Astrocyte (in vitro differentiated cells and primary cell): ENCODE measurements at regions not wholly inside any gene's neighbourhood (a gene's known extent, or its start where the extent isn't known, plus 50 kb on each side); places are given as distances from the start of the nearest gene placed in this dataset.

Experiments used
- DNase-seq: peaks from one replicate; pipeline ENCODE4 v3.0.0-alpha.2; 2010; ENCODE audit warnings: low read depth
- FAIRE-seq: peaks from 2 replicates; lab custom pipeline; 2011; peaks lifted over from hg19 to GRCh38; lab: Jason Lieb, UNC
- H2AFZ ChIP-seq: 2 replicates; pipeline ENCODE4 v1.6.0; 2012; ENCODE audit warnings: low read depth, low read length, inconsistent platforms
- H3K27ac ChIP-seq: 2 replicates; pipeline ENCODE4 v1.5.1; 2011; ENCODE audit warnings: low read depth, low read length, inconsistent platforms
- H3K27me3 ChIP-seq: 2 replicates; pipeline ENCODE4 v1.6.0; 2011; ENCODE audit warnings: low read length, inconsistent platforms; ENCODE audit not compliant: insufficient read depth
- H3K36me3 ChIP-seq: 2 replicates; pipeline ENCODE4 v1.5.1; 2011; ENCODE audit warnings: low read length, inconsistent platforms; ENCODE audit not compliant: insufficient read depth
- H3K4me1 ChIP-seq: 2 replicates; pipeline ENCODE4 v1.5.1; 2011; ENCODE audit warnings: low read length, inconsistent platforms; ENCODE audit not compliant: insufficient read depth
- H3K4me2 ChIP-seq: 2 replicates; pipeline ENCODE4 v1.6.0; 2012; ENCODE audit warnings: low read length, inconsistent platforms
- H3K4me3 ChIP-seq: 2 replicates; pipeline ENCODE4 v1.5.1; 2011; ENCODE audit warnings: low read depth, mild to moderate bottlenecking, low read length, inconsistent platforms; ENCODE audit not compliant: insufficient read depth
- H3K79me2 ChIP-seq: 2 replicates; pipeline ENCODE4 v1.6.0; 2012; ENCODE audit warnings: mild to moderate bottlenecking, low read length, inconsistent platforms; ENCODE audit not compliant: insufficient read depth
- H3K9ac ChIP-seq: 2 replicates; pipeline ENCODE4 v1.6.0; 2012; ENCODE audit warnings: mild to moderate bottlenecking, low read length, inconsistent platforms
- H3K9me3 ChIP-seq: 2 replicates; pipeline ENCODE4 v1.5.1; 2012; ENCODE audit warnings: low read depth, mild to moderate bottlenecking, low read length, inconsistent platforms; ENCODE audit not compliant: insufficient read depth
- H4K20me1 ChIP-seq: 2 replicates; pipeline ENCODE4 v1.6.0; 2012; ENCODE audit warnings: low read length, inconsistent platforms; ENCODE audit not compliant: insufficient read depth
- H3K27ac Mint-ChIP-seq: one replicate; pipeline ENCODE4 v1.8.0; 2021; ENCODE audit warnings: mild to moderate bottlenecking, mixed read lengths; ENCODE audit not compliant: unreplicated experiment
- H3K27me3 Mint-ChIP-seq: one replicate; pipeline ENCODE4 v1.8.0; 2021; ENCODE audit warnings: low read depth, mixed read lengths; ENCODE audit not compliant: unreplicated experiment
- H3K36me3 Mint-ChIP-seq: one replicate; pipeline ENCODE4 v1.8.0; 2021; ENCODE audit warnings: low read depth, mixed read lengths; ENCODE audit not compliant: unreplicated experiment
- H3K4me1 Mint-ChIP-seq: one replicate; pipeline ENCODE4 v1.8.0; 2021; ENCODE audit warnings: low read depth, mixed read lengths; ENCODE audit not compliant: unreplicated experiment
- H3K4me3 Mint-ChIP-seq: one replicate; pipeline ENCODE4 v1.8.0; 2021; ENCODE audit warnings: mild to moderate bottlenecking, moderate library complexity, mixed read lengths; ENCODE audit not compliant: unreplicated experiment
- H3K9me3 Mint-ChIP-seq: one replicate; pipeline ENCODE4 v1.8.0; 2021; ENCODE audit warnings: mild to moderate bottlenecking, mixed read lengths; ENCODE audit not compliant: unreplicated experiment
- EZH2 ChIP-seq: IDR thresholded peaks from 2 replicates; pipeline ENCODE4 v1.6.1; 2012; ENCODE audit warnings: mild to moderate bottlenecking, low read length, inconsistent platforms; ENCODE audit not compliant: insufficient read depth
- TF ChIP-seq, protein P1 (sequence below): IDR thresholded peaks from 2 replicates; pipeline ENCODE4 v1.5.1; 2011; ENCODE audit warnings: low read depth, mild to moderate bottlenecking, inconsistent platforms, low read length, moderate library complexity; ENCODE audit not compliant: insufficient read depth

GRCh38 chr12:126757326-126757725, 1509.6 kb upstream of the TMEM132C start:
- H3K4me1 Mint-ChIP-seq, result no peaks in the 10 kb centered on the region
- H3K27ac Mint-ChIP-seq, result no peak overlapping the region
- H3K27me3 Mint-ChIP-seq, result no peaks in the 10 kb centered on the region
- H3K9ac ChIP-seq, result no peak overlapping the region
- H3K4me3 ChIP-seq, result no peak overlapping the region
- no peaks in the 10 kb centered on the region for H4K20me1 ChIP-seq
- H3K9me3 ChIP-seq, result no peaks in the 10 kb centered on the region
- no peaks in the 10 kb centered on the region for H3K27me3 ChIP-seq
- DNase-seq, result no peak
- no peak overlapping the region for H2AFZ ChIP-seq
- no peak overlapping the region for H3K4me2 ChIP-seq
- no peaks in the 10 kb centered on the region for H3K9me3 Mint-ChIP-seq
- no peaks in the 10 kb centered on the region for H3K4me1 ChIP-seq
- TF ChIP-seq EZH2, result no peak
- TF ChIP-seq, protein P1, sequence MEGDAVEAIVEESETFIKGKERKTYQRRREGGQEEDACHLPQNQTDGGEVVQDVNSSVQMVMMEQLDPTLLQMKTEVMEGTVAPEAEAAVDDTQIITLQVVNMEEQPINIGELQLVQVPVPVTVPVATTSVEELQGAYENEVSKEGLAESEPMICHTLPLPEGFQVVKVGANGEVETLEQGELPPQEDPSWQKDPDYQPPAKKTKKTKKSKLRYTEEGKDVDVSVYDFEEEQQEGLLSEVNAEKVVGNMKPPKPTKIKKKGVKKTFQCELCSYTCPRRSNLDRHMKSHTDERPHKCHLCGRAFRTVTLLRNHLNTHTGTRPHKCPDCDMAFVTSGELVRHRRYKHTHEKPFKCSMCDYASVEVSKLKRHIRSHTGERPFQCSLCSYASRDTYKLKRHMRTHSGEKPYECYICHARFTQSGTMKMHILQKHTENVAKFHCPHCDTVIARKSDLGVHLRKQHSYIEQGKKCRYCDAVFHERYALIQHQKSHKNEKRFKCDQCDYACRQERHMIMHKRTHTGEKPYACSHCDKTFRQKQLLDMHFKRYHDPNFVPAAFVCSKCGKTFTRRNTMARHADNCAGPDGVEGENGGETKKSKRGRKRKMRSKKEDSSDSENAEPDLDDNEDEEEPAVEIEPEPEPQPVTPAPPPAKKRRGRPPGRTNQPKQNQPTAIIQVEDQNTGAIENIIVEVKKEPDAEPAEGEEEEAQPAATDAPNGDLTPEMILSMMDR, result no peak
- no peaks in the 10 kb centered on the region for H3K79me2 ChIP-seq
- no peak for FAIRE-seq
- H3K27ac ChIP-seq, result no peak overlapping the region
- H3K36me3 ChIP-seq, result no peaks in the 10 kb centered on the region
- no peak overlapping the region for H3K4me3 Mint-ChIP-seq
- no peaks in the 10 kb centered on the region for H3K36me3 Mint-ChIP-seq

DNA sequence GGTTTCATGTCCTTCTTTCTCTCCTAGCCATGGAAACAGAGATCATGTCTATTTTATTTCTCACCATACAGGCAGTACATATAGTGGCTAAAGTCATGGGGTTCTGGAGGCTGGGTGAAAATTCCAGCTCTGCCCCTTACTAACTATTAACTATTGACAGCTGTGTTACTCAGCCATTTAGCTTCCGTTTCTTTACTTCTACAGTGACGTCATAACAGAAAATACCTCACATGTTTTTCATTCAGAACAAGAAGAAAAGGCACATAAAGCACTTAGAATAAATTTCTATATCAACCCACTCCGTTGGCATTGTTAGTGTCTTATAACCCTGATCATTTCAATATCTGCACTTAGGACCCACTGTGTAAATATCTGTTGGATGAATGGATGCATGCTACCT, 1506.9 kb upstream of the TMEM132C start:
- H3K4me2 ChIP-seq, result no peak overlapping the region
- DNase-seq (no peak), FAIRE-seq (no peak)
- TF ChIP-seq, protein P1, result no peak
- no peak for TF ChIP-seq EZH2
- Mint-ChIP-seq H3K4me1 (no peaks in the 10 kb centered on the region), H3K4me3 (no peak overlapping the region), H3K27me3 (no peaks in the 10 kb centered on the region), H3K27ac (no peak overlapping the region), H3K36me3 (no peaks in the 10 kb centered on the region), H3K9me3 (no peaks in the 10 kb centered on the region)
- H3K9me3 ChIP-seq, result no peaks in the 10 kb centered on the region
- H3K79me2 ChIP-seq, result no peaks in the 10 kb centered on the region
- no peak overlapping the region for H3K4me3 ChIP-seq
- no peaks in the 10 kb centered on the region for H3K4me1 ChIP-seq
- H4K20me1 ChIP-seq, result no peaks in the 10 kb centered on the region
- no peaks in the 10 kb centered on the region for H3K36me3 ChIP-seq
- H2AFZ ChIP-seq, result no peak overlapping the region
- no peaks in the 10 kb centered on the region for H3K27me3 ChIP-seq
- no peak overlapping the region for H3K27ac ChIP-seq
- H3K9ac ChIP-seq, result no peak overlapping the region

GRCh38 chr12:126761420-126761819, 1505.5 kb upstream of the TMEM132C start:
- H3K9ac ChIP-seq, result no peak overlapping the region
- H3K36me3 ChIP-seq, result no peaks in the 10 kb centered on the region
- Mint-ChIP-seq H3K4me3 (no peak overlapping the region), H3K9me3 (no peaks in the 10 kb centered on the region), H3K27ac (no peak overlapping the region), H3K27me3 (no peaks in the 10 kb centered on the region), H3K4me1 (no peaks in the 10 kb centered on the region), H3K36me3 (no peaks in the 10 kb centered on the region)
- no peak overlapping the region for H3K4me3 ChIP-seq
- DNase-seq (no peak), FAIRE-seq (no peak)
- H2AFZ ChIP-seq, result no peak overlapping the region
- H3K4me1 ChIP-seq, result no peaks in the 10 kb centered on the region
- H4K20me1 ChIP-seq, result no peaks in the 10 kb centered on the region
- no peaks in the 10 kb centered on the region for H3K79me2 ChIP-seq
- H3K4me2 ChIP-seq, result no peak overlapping the region
- H3K27me3 ChIP-seq, result no peaks in the 10 kb centered on the region
- H3K27ac ChIP-seq, result no peak overlapping the region
- no peaks in the 10 kb centered on the region for H3K9me3 ChIP-seq
- TF ChIP-seq, protein P1, result no peak
- TF ChIP-seq EZH2, result no peak
